Mucosa of gallbladder (tissue), 1 donor: ENCODE measurements at regions not wholly inside any gene's neighbourhood (a gene's known extent, or its start where the extent isn't known, plus 50 kb on each side); places are given as distances from the start of the nearest gene placed in this dataset.

Experiments used
- DNase-seq: peaks from one replicate; pipeline ENCODE4 v3.0.0-alpha.2; 2020; ENCODE audit warnings: low spot score
- donor health status: DM: no; HTN: no; CAD: no.

DNA sequence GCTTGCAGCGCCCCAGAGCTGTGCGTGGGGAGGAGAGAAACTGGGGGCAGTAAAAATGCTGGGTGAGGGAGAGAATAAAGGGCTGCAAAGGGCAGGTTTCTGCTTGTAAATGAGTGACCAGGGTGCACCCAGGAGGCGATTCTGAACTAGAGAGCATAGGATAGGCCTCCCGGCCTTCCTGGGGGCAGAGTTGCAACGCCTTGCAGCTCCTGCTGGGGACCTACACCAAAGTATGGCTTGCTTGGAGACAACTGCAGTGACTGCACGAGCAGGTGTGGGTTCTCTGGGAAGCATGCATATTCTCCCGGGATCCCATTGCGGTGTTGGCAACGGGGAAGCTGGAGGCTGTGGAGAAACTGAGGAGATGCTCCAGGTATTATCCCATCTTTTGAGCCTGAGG is 111.6 kb upstream of the SPACA1 start:
- no peak for DNase-seq

DNA sequence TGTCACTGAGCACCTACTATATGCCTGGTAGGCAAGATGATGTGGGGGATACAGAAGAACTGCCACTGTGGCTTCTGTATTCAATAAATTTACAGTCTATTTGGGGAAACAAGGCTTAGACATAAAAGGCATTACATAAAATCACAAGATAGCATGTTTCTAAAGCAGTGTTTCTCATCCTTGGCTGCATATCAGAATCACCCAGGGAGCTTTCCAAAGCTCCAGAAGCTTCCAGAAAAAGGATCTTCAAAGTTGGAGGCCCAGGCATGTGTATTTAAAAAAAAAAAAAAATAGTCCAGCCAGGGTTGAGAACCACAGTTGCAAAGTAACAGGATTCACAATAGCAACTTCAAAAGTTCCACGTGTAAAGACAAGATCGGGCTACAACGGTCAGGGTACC is 112.4 kb upstream of the SPACA1 start:
- DNase-seq = no peak

DNA sequence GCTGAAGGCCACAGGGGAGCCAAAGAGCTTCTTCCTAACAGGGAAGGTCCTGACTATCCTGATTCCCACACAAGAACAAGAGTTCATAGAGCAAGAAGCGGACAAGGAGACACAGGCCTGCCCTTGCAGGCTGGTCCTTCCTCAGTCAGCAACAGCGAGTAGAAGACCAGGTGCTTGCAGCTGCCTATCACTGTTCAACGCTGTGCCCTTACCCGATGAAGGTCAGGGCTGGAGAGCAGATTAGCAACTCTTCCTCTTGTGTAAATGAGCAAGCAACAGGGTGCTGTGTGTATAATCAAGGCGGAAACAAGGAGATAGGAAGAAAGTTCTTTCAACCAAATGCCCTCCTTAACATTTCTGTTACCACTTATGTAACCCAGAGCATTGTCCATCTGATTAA is 115.3 kb upstream of the SPACA1 start:
- no peak for DNase-seq

DNA sequence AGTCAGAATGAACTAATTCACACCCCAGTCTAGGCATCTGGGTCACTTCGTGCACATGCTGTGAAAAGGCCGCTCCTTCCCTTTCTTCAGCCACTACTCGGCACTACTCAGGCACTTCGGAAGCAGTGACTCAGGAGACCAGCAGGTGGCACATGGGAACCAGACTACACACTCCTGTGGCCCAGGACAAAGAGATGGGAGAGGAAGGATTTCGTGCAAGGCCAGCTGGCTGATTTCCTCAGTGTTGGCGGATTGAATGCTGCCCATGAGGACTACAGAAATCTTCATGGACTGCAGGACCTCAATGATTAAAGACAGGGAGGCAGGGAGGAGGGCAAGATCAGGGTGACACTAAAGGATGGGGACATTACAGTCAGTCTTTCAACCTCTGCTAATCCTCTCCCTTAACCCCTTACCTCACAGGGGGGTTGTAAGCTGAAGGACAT is 117.8 kb upstream of the SPACA1 start:
- DNase-seq = peak; percentile 84

DNA sequence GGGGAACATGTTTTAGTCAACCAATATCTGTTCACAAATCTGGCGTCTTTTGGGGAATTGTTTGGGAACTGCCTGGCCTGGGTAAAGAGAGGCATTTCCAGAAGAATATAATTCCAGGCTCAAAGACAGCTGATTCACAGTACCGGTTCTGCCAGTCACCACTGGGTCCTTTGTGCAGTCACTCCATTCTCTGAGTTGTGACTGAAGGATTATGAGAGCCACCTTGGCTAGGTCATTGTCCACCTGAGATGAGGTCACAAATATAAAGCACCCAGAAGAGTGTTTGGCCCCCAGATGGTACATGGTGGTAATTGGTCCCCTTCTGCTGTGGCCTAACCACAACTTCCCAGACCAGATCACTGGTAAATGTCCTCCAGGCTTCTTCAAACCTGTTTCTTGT is 121.0 kb upstream of the SPACA1 start:
- DNase-seq = no peak

DNA sequence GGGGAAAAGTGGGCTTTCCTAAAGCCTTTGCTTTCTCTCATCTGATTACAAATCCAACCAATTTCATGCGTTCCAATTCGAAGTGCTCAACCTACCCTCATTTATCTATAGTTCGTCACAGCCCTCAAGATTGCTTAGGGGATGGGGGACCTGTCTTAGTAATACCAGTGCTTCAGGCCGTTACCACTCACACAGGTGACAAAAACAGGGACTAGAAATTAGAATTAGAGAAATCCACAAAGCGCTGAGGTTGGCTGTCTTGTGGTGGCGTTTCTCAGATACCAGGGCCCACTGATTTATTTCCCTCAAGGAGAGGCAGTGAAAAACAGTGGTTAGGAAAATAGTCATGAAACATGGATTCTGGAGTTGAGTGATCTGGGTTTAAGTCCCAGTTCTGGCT is 121.6 kb upstream of the SPACA1 start:
- DNase-seq = no peak

DNA sequence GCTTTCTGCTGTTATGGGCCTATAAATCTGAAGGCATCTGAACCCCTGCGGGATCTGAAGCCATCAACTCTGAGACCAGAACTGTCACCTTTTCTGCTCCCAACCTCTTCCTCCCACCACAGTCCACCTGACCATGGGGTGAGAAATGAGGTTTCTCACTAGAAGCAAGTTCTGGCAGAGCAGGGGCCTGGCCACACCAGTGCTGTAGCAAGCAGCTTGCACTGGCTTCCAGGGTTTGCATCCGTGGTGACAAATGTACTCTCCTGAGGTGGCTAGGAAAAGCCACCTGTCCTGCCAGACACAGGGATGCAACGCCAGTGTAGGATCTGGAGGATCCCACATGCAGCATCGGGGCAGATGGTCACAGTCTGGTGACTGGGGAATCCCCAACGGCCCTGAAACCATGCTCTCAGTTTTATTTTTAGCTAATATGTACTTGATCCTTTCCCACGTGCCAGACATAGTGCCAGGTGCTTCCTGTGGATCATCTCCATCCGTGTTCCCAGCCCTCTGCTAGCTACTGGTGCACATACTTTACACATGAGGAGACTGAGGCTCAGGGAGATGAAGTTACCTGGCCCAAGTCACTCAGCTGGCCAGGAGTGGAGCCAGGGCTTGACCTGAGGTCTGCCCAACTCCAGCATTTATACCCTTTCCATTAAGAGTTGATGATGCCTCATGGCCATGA is 122.1 kb upstream of the SPACA1 start:
- no peak for DNase-seq

DNA sequence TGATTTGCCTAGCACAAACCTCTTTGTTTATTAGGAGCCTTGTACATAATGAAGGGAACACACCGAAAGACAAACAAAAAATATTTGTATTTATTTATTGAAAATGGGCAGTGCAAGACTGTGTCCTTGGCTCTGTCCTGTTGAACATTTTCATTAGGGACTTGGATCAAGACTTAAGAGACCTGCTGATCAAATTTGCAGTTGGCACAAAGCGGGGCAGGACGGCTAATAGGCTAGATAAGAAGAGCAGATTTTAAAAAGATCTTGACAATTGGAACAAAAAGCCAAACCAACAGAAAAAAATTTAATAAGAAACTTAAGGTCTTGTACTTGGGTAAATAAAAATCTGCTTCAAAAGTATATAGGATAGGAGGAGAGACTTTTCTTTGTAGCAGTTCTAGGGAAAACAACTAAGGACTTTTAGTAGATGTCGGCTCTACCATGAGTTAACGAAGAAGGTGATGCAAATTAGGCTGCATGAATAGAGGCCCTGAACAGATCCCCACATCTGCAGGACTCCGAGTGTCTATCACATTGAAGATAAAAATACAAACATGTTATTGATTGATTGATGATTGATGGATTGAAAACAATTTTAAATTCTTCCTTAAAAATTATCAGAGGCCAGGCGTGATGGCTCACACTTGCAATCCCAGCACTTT is 124.1 kb upstream of the SPACA1 start:
- no peak for DNase-seq

DNA sequence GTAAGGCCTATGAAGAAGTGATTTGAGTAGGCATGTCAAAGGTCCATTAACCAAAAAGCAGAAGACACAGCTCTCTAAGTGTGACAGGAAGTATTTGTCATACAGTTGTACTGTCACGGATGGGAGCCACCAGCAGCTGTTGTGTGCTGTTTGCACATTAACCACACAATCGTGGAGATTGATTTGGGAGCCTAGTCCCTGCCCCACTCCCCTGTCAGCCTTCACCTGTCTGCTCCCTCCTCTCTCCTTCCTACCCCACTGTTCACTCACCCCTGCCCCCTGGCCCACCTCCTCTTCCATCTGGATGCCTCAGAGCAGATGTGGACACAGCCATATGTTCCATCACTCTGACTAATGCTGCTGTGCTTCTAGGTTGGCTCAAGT is 124.7 kb upstream of the SPACA1 start:
- DNase-seq = no peak

DNA sequence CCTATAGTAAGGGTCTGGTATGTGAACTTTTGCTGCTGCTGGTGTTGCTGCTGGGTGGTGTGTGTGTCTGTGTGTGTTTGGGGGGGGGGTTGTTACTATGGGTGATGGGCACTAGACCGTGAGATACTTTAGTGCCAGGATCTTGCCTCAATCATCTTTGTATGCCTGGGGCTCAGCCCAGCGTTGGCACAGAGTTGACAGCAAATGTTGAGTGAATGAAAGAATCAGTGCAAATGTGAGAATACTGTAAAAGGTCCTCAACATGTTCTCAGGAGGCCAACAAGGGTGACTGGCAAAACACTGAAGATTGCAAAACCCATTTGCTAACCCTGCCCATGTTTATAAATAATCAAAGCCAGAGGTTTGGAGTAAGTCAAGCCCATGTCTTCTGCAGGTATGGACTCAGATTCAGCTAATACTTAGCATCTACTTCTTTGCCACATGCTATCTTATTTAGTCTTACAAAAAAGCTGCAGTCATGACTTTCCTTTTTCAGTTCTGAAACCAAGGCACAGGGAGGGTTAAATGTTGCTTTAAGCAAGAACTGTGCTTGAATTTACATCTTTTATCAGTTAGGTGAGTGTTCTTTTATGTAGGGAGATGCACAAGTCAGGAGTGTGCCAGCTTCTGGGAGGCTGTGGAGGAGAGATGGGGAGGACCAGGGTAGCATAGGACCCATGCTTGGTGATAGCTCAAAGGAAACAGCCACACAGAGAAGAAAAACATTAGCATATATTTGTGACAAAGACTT is 125.3 kb upstream of the SPACA1 start:
- no peak for DNase-seq

DNA sequence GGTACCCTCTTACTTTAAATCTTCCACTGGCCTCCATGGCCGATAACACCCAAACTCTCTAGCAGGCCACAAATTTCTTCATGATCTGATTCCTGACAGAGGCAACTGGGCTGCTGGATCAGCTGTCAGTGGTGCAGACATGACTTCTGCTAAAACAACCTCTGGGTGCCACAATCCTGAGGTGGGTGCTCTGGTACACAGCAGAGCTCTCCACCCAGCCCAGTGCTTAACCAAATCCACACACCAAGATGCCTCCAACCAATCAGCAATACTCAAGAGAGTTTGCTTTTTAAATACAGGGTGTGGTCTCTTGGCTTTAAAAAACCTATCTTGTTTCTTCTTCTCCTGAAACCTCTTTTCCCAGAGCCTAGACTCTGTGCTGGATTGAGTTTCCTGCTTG is 126.6 kb upstream of the SPACA1 start:
- DNase-seq = no peak

DNA sequence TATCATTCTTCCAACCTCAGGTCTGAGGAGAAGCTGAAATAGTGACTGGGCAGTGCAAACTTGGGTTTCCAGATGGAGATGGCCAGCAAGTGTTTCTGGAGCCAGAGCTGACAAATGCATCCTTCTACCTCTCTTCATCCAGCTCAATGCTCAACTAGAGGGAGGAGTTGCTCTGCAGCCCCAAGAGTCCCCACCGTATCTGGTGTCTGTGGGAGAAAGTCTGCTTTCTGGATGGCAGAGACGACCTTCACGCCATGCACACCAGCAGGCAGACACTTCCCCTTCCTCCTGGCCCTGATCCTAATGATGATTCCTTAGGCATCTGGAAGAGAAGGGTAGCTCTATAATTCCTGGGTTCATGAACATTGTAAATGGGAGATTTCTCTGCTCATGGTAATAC is 127.4 kb upstream of the SPACA1 start:
- DNase-seq = no peak

DNA sequence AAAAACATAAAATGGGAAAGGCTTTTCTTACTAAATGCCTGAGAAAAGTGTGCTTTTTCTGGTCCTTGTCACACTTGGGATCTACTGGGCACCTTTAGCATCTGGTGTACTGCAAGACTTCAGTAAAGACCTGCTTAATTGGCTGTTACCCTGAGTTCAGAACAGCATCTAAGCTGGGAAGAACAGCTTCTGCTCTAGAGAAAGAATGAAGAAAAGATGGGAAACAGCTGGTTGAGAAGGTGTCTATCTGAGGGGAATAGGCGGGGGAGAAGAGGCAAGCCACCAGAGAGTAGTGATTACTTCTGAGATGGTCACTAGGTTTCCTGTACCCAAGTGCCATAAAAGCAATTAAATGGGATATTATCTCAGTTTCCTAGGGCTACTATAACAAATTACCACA is 128.2 kb upstream of the SPACA1 start:
- no peak for DNase-seq

DNA sequence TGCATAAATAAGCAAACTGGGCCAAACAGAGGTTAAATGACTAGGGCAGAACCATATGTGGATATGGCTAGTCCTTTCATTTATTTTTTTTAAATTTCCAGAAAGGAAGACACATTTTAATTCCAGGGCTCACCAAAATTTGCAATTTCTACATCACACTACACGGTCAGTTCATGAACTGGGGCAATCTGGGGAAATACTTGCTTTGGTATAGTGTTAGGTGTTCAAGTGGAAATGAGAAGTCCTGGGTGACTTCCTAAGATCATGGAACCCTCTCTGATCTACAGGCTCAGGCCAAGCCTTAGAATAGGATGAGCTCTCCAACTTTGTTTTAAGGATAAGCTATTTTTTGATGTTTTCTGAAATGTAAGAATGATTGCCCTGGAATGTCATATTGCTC is 128.6 kb upstream of the SPACA1 start:
- no peak for DNase-seq

DNA sequence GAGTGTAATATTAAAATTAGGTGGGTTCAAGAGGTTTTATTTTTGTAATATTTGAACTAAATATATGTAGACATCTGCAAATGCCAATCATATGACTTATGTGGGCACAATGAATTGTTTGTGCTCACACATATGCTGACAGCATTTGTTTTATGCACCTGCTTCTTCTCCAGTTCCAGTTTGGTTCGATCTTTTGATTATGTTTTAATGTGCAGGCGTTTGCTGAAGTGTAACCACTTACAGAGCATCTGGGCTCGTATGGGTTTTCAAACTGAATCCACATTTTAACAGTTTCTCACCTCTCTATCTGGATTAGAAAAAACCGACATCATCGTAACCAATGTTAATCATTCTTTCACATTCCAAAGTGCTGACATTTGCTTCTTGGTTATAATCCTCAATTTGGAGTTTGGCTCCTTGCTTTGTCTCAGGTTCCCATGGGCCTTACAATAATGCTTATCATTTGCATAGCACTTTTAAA is 129.1 kb upstream of the SPACA1 start:
- DNase-seq = no peak

DNA sequence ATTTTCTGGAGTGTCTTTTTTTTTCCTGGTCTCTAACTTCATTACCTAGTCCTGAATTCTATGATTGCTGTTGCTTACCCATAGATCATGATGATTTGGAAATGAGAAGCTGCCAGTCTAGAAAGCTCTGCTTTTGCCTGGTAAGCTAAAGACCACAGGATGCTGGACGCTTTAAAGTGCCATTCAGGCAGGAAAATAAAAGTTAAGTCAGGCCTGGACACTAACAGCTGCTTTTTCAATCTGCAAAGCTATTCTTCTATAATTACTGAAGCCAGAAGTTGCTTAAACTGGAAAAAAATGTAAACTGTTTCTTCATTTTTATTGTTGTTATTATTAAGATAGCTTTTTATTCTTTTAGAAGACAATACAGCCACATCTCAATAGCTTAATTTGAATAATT is 129.8 kb upstream of the SPACA1 start:
- no peak for DNase-seq

DNA sequence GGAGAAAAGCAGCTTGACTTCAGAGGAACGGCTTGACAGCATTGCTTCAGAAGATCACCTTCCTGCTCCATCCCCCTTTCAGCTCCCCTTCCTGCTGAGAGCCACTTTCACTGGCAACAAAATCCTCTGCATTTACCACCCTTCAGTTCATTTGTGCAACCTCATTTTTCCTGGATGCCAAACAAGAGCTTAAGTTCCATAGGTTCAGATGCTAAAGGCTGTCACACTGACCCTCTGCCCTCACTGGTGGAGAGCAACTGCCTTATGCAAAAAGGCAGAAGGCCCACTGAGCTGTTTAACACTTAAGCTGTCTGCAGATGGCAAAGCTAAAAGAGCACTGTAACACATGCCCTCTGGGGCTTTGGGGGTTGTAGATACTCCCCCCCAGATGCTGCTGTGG is 131.2 kb upstream of the SPACA1 start:
- no peak for DNase-seq

DNA sequence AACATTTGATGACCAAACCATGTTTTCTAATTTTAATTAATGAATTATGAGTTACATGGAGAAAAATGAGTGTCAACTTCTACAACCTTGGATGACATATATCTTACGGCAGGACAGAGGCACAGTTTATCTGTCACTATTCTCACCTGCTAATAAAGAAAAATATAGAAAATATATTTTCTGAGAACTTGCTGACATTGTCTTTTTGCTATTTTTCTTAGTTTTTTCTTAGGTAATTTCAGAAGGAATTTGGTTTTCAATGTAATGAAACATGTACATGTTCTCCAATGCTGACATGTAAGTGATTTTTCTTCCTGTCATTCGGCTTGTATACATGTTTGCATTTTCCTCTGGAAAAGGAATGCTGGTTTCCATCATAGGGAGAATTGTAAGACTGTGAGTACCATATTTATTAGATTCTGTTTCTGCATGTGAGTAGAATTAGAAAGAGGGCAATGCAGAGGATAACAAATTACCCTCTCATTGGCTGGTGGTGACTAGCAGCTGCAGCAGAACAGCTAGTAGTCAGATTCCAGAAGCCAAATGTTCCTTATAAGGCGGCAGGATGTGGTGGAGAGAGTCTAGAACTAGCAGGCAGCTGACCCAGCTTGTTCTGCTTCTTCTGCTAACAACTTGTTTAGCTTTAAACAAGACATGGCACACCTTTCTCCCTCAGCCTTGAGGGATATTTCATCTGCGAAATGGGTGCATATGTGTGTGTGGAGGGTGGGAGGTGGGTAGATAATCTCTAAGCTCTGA is 132.8 kb upstream of the SPACA1 start:
- no peak for DNase-seq

DNA sequence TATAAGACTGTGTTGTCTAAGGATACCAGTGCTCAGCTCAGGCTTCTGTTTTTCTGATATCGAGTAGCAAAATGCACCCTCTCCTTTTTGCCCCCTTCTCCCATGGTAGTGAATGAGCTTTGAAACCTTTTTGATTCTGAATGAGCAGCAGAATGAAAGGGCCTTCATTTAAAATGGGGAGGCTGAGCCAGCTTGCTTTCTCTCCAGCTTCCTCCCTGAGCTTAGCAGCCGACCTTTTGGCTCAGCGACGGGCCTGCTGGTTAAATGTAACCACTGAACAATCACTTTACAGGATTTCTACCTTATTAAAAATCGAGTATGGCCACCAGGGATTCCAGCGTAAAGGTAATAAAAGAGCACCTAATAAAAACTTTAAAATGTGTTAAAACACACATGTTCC is 133.7 kb upstream of the SPACA1 start:
- DNase-seq = no peak

DNA sequence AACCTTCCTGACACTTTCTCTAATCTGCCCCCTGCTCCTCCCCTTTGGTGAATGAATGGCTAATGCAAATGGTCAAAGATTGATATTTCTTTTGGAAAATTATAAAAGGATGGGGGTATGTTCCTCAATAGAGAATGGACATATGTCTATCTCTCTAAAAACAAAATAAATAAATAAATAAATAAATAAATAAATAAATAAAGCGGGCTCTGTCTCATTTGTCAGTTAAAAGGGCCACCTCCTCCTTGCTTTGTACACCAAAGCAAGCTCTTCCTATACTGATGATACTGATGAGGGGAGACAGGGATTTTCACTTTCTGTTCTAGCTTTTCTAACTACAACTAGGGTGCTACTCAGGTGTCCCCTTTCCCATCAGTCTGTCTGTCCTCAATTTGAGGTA is 135.5 kb upstream of the SPACA1 start:
- no peak for DNase-seq

DNA sequence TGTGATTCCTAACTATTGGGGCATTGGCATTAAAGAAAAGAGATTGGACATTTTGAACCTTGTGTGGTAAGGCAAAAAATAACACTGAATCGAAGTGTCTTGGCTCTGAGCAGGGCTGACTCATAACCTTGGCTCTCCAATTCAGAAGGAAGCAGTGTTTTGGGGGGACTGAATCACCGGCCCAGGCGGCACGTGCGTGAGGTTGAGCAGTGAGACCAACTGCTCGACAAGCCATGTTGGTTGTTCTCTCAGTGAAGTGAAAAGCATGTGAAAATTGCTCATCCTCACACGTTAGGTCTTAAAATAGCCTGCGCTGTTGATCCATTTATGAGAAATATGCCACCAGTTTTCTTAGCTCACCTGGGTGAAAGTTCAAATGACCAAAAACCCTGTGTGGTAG is 137.8 kb upstream of the SPACA1 start:
- no peak for DNase-seq
